ENCODE measurements at regions not wholly inside any gene's neighbourhood (a gene's known extent, or its start where the extent isn't known, plus 50 kb on each side); places are given as distances from the start of the nearest gene placed in this dataset.

- TF ChIP-seq TOX (CRISPR knock-in tag; IDR thresholded peaks at IDR 0.05; ENCODE audit: borderline replicate concordance) (no peak), CSDC2 (CRISPR knock-in tag; IDR thresholded peaks at IDR 0.05) (no peak), BACH2 (CRISPR knock-in tag; IDR thresholded peaks at IDR 0.05; ENCODE audit: borderline replicate concordance) (no peak), POU6F1 (CRISPR knock-in tag; IDR thresholded peaks at IDR 0.05; ENCODE audit: borderline replicate concordance, low read depth) (no peak), ZC3H10 (CRISPR knock-in tag; IDR thresholded peaks at IDR 0.05) (no peak), PATZ1 (CRISPR knock-in tag; IDR thresholded peaks at IDR 0.05; ENCODE audit: borderline replicate concordance) (no peak), ZNF565 (CRISPR knock-in tag; conservative IDR thresholded peaks at IDR 0.05; ENCODE audit: low read depth) (no peak)
Measured at GRCh38 chr10:10584161-10584560, 433.5 kb upstream of the CELF2 start (continued).

GRCh38 chr10:10587744-10588393, 429.8 kb upstream of the CELF2 start:
- TF ChIP-seq ESRRG (CRISPR knock-in tag; IDR thresholded peaks at IDR 0.05) = no peak
- TF ChIP-seq ARNTL (CRISPR knock-in tag; IDR thresholded peaks at IDR 0.05; ENCODE audit: borderline replicate concordance, low read depth) = no peak
- no peak for TF ChIP-seq PATZ1 (CRISPR knock-in tag; IDR thresholded peaks at IDR 0.05; ENCODE audit: borderline replicate concordance)
- TF ChIP-seq TOX (CRISPR knock-in tag; IDR thresholded peaks at IDR 0.05; ENCODE audit: borderline replicate concordance) = no peak
- TF ChIP-seq POU6F1 (CRISPR knock-in tag; IDR thresholded peaks at IDR 0.05; ENCODE audit: borderline replicate concordance, low read depth) = no peak
- TF ChIP-seq OSR1 (CRISPR knock-in tag; IDR thresholded peaks at IDR 0.05) = no peak
- no peak for ATAC-seq

- TF ChIP-seq CREB5 (CRISPR knock-in tag; IDR thresholded peaks at IDR 0.05; ENCODE audit: low read depth) = no peak
- no peak for TF ChIP-seq TSHZ2 (CRISPR knock-in tag; IDR thresholded peaks at IDR 0.05)
- TF ChIP-seq CSRNP3 (CRISPR knock-in tag; IDR thresholded peaks at IDR 0.05) = no peak
- TF ChIP-seq SNAI2 (CRISPR knock-in tag; IDR thresholded peaks at IDR 0.05) = no peak
- TF ChIP-seq OSR1 (CRISPR knock-in tag; IDR thresholded peaks at IDR 0.05) = no peak
- TF ChIP-seq ZNF8 (CRISPR knock-in tag; IDR thresholded peaks at IDR 0.05) = no peak
- no peak for TF ChIP-seq TOX (CRISPR knock-in tag; IDR thresholded peaks at IDR 0.05; ENCODE audit: borderline replicate concordance)
- no peak for ATAC-seq
Measured at GRCh38 chr10:10589540-10590303, 427.9 kb upstream of the CELF2 start.
